ENCODE measurements at regions not wholly inside any gene's neighbourhood (a gene's known extent, or its start where the extent isn't known, plus 50 kb on each side); places are given as distances from the start of the nearest gene placed in this dataset.
"Not testable (repeated sequence)": the region's sequence is repeated elsewhere in the genome, so short reads cannot be mapped to it uniquely, and the experiment has no call there.

DNA sequence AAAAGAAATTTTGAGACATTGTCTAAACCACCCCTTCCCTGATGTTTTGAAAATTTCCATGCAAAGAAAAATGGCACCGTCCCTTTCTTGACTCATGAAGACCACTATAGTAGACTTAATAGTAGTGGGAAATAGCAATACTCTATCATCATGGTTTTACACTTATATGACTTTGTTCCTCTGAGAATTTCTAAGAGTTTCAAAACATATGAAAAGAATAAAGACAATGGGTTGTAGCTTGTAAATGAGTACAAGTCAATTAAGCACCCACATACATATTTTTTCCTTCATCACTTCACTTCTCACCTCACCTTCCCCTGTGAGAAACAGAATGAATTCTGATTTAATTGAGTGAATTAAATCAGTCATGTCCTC, 151.7 kb downstream of the LYPLAL1 start:
- TF ChIP-seq, protein P1, sequence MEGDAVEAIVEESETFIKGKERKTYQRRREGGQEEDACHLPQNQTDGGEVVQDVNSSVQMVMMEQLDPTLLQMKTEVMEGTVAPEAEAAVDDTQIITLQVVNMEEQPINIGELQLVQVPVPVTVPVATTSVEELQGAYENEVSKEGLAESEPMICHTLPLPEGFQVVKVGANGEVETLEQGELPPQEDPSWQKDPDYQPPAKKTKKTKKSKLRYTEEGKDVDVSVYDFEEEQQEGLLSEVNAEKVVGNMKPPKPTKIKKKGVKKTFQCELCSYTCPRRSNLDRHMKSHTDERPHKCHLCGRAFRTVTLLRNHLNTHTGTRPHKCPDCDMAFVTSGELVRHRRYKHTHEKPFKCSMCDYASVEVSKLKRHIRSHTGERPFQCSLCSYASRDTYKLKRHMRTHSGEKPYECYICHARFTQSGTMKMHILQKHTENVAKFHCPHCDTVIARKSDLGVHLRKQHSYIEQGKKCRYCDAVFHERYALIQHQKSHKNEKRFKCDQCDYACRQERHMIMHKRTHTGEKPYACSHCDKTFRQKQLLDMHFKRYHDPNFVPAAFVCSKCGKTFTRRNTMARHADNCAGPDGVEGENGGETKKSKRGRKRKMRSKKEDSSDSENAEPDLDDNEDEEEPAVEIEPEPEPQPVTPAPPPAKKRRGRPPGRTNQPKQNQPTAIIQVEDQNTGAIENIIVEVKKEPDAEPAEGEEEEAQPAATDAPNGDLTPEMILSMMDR (IDR thresholded peaks at IDR 0.05; ENCODE audit: low read depth, low read length), result no peak
- no peak for DNase-seq (ENCODE audit: extremely low read depth, low read depth)

DNA sequence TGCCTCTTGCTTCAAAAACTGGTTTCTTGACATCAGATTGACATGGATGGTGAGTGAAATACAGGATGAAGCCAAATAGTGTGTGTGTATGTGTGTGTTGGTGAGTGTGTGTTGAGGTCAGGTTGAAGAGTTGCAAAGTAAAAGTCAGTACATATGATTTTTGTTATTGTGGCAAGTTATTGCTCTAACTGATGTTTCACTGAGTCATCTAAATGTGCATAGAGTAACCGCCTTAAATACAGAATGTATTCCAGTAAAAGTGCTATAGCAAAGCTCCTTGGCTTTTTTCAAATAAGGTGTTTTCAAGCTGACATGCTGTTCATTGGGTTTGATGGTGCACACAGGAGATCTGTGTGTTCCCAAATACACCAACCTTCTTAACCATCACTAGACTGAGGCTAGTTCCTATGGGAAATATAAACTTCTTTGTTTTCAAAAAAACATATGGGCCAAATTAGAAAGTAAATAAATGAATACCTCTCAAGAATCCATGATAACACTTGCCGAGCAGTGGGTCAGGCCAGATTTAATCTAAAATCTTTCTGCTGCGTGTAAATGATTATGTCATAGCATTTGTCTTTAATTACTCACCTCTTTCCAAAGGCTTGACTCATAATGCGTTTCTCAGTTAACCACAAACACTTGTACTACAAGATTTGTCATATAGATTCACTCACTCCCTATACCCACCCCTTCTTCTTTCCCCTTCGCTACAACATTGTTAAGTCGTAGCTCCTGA, 151.1 kb downstream of the LYPLAL1 start:
- TF ChIP-seq, protein P1 (IDR thresholded peaks at IDR 0.05; ENCODE audit: low read depth, low read length), result no peak
- DNase-seq (ENCODE audit: extremely low read depth, low read depth), result peak; percentile 78

DNA sequence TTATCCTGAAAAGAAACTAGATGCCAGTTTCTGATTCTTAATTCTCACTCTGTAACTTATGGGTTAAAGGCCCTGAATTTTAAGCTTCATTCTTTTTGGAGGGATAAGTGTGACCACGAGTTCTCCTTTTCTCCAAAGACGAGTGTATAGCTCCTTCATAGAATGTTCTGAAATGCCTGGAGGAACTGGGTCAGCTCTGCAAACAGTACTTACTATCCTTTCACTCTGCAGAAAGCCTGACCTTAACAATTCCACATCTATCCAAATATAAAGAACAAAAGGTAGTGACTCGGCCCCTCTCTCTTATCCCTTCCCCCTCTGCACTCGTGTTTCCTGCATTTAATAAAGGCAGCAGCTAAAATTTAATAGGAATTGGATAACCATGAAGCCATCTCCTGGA, 150.5 kb downstream of the LYPLAL1 start:
- DNase-seq (ENCODE audit: extremely low read depth, low read depth), result no peak
- TF ChIP-seq, protein P1 (IDR thresholded peaks at IDR 0.05; ENCODE audit: low read depth, low read length), result no peak

DNA sequence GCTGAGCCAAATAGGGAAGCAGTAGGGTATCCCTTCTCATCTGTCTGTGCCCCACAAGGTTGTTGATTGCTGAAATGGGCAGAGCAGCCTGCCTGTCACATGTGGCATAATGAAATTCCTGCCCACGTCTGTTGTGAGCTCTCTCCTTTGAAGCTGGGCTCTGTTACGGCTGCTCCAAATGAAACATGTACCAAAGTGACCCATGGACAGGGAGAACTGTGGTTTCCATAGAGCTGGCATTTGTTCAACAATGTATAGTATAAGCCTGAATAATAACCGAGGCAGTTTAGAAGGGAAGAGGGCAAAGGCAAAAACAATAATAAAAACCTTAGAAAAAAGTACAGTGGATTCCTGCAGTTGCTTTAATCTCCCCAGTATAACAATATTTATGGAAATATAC, 149.7 kb downstream of the LYPLAL1 start:
- TF ChIP-seq, protein P1 (IDR thresholded peaks at IDR 0.05; ENCODE audit: low read depth, low read length), result no peak
- DNase-seq (ENCODE audit: extremely low read depth, low read depth), result no peak

DNA sequence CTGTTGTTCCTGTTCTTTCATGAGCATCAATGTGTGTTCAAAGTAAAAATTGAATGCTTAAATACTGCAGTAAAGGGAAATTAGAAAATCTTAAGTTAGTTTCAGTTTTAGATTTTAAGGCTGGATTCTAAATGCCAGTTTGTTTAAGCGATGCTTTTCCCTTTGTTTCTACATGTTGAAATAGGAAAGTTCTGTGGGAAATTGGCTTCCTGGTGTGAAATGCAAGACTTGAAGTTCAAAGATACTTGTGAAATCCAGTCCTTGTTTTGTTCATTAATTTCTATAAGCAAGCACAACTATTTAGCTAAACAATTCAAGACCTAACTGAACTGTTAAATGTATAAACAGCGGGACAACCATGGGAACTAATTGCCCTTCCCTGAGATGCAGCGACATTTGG, 149.1 kb downstream of the LYPLAL1 start:
- DNase-seq (ENCODE audit: extremely low read depth, low read depth), result no peak
- TF ChIP-seq, protein P1 (IDR thresholded peaks at IDR 0.05; ENCODE audit: low read depth, low read length), result no peak

DNA sequence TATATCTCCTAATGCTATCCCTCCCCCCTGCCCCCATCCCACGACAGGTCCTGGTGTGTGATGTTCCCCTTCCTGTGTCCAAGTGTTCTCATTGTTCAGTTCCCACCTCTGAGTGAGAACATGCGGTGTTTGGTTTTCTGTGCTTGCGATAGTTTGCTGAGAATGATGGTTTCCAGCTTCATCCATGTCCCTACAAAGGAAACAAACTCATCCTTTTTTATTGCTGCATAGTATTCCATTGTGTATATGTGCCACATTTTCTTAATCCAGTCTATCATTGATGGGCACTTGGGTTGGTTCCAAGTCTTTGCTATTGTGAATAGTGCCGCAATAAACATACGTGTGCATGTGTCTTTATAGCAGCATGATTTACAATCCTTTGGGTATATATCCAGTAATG, 146.9 kb downstream of the LYPLAL1 start:
- not testable (repeated sequence) for DNase-seq (ENCODE audit: extremely low read depth, low read depth)

DNA sequence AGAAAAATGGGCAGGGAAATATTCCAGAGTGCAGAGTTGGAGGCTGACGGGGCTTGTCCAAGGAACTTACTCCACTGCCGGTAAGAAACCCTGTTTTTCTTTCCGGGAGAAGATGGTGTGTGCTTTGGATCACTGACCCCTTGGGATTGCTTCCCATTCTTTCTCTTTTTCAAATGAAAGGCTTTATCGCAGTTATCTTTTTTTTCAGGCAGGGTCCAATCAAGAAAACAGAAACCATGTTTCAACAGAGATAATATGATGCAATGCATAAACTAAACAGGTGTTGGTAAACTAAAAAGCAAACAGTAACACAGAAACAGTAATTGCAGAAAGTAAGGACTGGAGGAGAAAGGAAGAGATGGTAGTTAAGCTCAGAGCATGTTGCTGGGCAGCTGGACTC, 145.1 kb downstream of the LYPLAL1 start:
- TF ChIP-seq, protein P1 (IDR thresholded peaks at IDR 0.05; ENCODE audit: low read depth, low read length), result no peak
- no peak for DNase-seq (ENCODE audit: extremely low read depth, low read depth)

DNA sequence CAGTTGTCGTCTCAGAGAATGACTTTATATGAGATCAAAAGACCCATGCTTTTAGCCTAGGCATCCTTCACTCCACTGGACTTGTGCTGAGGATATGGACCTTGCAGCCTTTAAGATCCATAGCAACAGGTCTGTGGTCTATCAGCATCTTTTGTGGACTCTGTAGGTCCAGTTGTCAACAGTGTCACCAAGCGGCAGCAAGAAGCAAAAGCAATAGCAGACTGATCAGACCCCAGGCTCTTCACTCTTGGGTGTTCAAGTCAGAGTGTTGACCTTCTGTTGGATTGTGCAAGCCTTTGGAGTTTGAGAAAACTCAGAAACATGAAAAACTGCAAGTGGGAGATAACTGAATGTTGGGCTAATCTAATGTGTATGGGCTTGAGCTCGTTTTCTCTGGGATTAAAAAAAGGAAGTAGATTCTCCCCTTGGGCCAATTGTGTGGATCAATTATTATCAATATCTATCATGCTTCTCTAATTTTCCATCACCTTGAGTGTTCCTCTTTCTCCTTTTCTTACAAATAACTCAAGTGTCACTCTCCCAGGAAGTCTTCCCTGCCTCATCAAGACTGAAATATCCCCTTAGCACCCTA, 144.2 kb downstream of the LYPLAL1 start:
- TF ChIP-seq, protein P1 (IDR thresholded peaks at IDR 0.05; ENCODE audit: low read depth, low read length), result no peak
- DNase-seq (ENCODE audit: extremely low read depth, low read depth), result no peak

Measured in AG09319 (cell line).